ENCODE measurements at regions not wholly inside any gene's neighbourhood (a gene's known extent, or its start where the extent isn't known, plus 50 kb on each side); places are given as distances from the start of the nearest gene placed in this dataset.
"Not testable (repeated sequence)": the region's sequence is repeated elsewhere in the genome, so short reads cannot be mapped to it uniquely, and the experiment has no call there.

DNA sequence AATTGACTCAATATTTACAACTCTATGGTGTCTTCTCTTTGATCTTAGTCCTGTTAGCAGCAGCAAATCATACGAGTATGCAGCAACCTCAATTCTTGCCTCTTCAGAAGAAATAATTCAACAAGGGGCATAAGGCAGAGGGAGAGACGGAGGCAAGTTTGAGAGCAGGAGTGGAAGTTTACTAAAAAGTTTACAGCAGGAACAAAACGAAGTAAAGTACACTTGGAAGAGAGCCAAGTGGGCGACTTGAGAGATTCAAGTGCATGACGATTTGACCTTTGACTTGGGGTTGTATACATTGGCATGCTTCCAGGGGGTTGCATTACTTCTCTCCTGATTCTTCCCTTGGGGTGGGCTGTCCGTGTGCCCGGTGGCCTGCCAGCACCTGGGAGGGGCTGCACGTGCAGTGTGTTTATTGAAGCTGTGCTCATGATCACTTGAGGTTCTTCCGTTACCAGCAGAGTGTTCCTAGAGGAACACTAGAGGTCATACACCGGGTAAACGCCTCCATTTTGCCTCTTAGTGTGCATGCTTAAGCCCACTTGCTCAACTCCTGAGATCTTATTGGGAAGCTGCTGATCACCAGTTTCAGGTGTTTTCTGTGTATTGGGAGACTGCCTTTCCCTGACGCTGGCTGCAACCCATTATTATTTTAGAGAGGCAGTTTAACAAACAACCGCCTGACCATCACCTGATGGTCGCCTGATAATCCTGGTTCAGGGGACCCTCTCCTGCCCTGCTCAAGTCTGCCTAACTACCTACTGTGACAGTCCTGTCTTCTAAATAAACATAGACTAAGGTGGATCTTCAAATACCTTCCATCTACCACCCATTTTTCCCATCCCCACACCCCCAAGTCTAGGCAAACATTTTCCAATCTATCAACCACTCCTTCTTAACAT, 172.4 kb upstream of the MYLIP start:
- DNase-seq (ENCODE audit: low read depth in 2 of 2), result no peak

DNA sequence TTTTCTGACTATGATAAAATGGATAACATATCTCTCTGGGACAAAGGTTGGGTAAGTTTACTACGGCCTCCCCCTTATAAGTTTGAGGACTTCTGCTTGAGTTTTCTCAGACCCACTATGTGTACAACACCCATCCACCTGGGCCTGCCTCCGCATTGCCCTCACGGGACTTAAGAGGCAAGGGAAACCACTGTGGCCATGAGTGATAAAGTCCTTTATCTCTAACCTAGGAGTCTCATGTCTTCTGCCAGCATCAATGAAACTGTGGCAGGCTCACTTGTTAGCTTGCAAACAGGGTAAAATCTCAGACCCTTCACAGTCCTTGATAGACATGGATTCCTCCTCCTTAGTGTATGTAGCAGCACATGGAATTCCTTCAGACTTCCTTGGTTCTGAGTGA, 173.4 kb upstream of the MYLIP start:
- DNase-seq (ENCODE audit: low read depth in 2 of 2), result no peak

DNA sequence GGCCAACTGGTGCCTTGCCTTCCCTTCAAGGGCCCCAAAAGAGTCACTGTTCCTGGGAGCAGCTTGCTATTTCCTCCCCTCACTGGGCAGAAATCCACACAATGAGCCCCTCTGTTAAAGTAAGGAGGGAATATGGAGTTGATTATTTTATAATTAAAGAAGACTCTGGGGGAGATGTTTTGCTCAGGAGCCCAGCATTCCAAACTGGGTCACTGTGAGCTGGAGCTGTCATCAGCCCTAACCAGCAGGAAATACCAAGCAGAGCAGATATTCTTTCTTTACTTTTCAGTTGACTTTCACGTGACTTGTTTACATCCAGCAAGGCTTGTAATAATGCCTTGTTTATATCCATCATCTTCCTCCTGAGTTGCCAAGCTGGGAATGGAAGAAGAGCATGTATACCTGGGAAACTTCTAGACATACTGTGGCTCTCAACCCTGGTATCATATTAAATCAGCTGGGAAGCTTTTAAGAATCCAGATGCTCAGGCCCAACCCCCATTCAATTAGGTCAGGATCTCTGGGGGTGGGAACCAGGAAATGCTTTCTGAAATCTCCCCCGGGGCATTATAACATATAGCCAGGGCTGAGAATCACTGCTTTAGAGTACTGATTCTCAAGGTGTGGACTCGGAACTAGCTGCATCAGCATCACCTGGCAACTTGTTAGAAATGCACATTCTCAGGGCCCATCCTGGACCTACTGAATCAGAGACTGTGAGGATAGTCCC, 175.6 kb upstream of the MYLIP start:
- no peak for DNase-seq (ENCODE audit: low read depth in 2 of 2)

DNA sequence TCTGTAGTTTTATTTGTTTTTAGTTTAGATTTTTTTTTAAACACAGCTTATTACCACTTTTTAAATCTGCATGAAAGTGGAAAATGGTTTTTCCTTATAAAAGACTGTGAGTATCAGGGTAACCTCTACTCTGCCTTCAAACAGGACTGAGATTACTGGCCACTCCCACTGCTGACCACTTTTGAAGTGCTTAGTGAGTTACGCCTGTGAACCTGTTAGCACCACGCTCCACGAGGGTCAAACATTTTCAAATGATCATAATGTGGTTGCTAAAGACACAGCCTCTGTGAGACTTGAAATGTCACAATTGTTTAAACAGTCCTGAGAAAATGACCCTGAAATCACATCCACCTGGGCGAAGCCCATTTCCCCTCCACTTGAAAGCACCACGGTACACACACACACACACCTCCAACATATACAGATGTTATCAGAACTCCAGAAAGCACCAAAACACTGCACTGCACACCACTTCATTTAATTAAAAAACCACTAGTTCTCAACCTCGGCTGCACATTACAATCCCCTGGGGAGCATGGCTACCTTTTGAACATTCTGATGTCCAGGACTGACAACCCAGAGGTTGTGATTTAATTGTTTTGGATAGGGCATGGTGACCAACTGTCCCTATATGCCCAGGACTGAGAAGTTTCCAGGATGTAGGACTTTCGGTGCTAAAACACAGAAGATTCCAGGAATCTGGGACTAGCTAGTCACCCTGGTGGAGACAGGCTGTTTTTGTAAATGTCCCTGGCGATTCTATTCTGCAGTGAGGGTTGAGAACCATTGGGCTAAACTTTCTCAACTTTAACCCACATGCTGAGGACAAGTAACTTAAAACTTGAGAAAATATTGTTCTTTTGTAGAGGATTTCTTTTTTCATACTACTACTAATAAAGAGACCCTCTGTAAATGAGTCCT, 176.4 kb upstream of the MYLIP start:
- DNase-seq (ENCODE audit: low read depth in 2 of 2), result no peak

DNA sequence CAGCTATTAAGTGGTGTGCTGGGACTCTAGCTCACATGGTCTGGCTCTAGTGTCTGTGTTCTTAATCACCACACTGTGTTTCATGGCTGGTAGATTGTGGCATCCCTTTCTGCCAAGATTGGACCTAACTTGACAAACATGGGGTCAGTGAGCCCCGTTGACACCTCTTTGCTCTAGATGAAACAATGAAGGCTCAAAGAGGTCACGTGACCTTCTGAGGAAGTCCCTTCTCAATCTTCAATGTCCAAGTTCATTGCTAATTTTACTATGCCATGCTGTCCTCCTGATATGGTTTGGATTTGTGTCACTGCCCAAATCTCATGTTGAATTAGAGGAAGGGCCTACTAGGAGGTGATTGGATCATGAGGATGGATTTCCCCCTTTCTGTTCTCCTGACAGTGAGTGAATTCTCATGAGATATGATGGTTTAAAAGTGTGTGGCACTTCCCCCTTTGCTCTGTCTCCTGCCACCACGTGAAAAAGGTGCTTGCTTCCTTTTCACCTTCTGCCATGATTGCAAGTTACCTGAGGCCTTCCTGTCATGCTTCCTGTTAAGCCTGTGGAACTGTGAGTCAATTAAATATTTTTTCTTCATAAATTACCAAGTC, 177.8 kb upstream of the MYLIP start:
- no peak for DNase-seq (ENCODE audit: low read depth in 2 of 2)

DNA sequence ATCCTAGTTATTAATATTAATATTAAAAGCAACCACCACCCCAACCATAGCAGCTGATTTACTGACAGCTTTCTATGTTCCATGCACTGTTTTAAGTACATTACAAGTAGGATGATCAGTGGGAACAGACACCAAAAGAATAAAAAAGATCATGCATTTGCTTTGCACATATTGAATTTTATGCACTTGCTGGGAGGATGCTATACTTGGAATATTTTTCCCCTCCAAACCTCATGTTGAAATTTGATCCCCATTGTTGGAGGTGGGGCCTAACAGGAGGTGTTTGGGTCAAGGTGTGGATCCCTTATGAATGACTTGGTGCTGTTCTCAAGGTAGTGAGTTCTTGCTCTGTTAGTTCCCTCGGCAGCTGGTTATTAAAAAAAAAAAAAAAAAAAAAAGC, 178.9 kb upstream of the MYLIP start:
- DNase-seq (ENCODE audit: low read depth in 2 of 2), result no peak

DNA sequence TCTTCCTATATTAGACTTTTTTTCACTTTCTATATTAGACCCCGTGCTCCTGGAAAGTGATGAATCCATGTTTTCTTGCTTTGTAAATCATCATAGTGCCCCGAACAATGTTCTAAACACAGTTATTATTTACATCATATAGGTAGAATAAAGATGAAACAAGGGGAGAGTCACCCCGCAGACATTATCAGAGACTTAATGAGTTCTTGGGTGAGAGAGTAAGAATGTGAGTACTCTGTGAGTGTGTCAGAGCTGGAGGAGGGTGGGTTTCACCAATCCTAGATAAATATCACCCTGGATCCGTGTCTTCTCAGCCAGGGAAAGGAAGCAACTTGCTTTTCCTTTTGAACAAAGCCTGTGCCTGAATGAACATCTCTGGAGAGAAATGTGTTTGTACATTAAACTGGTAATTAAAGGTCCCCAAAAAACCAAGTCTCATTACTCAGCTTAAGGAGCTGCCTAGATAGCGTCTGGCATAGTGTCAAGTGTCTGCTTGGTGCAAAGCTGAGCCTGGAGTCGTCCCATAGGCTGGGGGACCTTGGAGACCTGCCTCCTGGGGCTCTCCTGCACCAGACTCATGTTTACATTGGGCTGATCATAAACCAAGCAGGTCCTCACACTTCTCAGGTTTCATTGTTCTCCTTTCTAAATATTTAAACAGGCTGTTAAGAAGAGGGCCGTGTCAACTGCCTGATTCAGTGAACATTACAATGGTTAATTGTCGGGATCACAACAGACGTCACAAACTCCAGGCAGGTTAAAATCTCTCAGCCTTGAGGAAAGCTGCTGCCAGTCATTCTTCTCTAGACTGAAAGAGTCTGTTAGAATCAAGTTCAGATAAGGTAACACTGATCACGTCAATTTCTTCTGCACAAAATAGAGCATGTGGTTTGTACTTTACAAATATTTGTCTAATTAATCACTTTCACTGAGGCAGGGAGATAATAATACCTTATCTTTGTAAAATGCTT, 179.7 kb upstream of the MYLIP start:
- no peak for DNase-seq (ENCODE audit: low read depth in 2 of 2)

DNA sequence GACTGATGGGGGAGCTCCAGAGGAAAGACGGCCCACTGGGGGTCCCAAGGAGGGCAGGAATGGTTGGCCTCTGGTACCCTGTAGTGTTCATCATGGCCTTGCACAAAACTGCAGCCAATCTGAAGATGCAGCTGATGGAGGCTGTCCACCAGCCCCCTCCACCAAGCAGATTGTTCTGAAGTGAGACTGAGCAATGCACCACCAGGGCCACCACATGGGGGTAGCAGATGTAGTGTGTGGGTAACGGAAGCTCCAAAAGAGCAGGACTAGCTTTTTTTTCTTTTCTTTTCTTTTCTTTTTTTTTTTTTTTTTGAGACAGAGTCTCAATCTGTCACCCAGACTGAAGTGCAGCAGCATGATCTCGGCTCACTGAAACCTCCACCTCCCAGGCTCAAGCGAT, 181.0 kb upstream of the MYLIP start:
- DNase-seq (ENCODE audit: low read depth in 2 of 2), result no peak

DNA sequence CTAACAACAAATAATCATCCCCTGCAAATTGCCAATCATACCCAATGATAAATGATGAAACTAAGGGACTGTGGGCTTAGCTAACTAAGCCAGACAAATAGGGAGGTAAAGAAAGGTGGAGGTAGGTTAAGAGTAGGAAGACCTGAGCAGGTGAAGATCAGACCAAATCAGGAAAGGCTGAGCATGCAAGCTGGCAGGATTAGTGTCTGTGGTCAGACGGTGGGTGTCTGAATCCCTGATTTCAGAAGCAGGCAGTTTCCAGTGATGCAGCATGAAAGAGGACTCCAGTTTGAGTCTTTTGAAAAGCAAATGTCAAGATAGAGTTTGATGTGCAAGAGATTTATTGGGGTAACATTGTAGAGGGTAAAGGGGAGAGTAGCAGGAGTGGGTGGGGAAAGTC, 181.4 kb upstream of the MYLIP start:
- no peak for DNase-seq (ENCODE audit: low read depth in 2 of 2)

DNA sequence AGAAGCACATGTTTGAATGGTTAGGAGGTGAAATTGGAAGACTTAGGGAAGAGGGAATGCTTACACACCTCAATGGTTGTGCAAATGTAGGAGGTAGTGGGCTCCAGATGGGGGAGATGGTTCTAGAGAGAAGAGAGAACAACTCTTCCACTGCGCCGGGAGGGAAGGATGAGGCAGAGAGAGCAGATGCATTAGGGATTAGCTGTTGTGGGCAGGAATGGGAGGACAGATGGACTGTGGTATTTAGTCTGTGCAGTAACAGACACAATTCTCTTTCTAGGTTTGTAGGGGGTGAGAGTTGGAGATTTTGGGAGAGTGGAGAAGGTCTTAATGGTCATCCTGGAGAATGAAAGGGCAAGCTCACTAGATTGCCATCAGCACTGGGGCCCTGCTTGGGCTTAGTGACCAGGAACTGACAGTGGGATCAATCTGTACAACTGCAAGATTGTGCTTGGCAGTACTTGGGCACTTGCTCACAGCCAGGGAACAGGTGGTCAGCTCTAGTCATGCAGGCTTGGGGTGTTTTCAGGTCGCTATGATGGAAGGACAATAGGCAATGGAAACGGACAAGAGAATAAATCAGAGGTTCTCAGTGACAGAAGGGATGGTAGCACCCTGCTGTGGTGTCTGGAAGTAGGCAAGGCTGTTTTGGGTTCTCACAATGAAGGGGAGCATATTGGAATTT, 182.0 kb upstream of the MYLIP start:
- DNase-seq (ENCODE audit: low read depth in 2 of 2), result no peak

DNA sequence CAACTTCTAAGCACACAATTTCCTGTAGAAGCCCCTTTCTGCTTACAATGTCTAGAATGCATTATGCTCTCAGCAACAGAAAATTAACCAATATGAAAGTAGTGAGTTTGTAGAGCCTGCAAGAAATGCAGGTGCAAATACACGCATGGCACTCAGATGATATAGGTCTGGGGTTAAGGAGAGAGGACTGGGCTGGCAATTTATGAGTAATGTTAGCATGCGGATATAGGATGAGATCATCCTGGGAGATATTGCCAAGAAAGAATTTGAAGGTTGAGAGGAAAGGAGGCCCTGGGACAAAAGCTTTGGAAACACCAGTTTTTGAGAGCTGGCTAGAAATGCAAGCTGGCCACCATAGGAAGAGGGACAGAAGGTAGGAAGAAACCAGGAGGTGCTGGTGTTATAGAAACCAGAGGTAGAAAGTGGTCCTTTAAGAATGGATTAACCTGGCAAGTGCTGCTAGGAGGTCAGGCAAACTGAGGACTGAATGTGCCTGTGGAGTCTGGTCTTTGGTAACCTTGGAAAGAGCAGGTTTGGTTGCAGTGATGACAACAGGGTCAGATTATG, 183.2 kb upstream of the MYLIP start:
- no peak for DNase-seq (ENCODE audit: low read depth in 2 of 2)

DNA sequence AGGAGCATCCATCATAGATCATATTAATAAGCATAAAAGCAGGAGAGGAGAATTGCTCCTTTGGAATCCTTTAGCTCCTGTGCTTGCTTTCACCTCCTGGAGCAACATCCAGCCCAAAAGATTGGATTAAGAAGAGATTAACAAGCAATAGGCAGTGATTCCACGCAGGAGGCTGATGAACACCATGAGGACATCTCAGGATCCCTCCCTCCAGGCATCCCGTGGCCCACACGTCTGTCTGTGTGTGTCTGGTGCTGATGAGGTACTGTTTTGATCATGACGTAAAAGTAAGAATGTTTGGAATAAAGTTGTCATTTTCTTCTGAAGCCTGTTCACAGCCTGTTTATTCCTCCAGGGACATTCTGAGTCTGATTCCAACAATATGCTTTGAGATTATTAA, 185.5 kb upstream of the MYLIP start:
- no peak for DNase-seq (ENCODE audit: low read depth in 2 of 2)

DNA sequence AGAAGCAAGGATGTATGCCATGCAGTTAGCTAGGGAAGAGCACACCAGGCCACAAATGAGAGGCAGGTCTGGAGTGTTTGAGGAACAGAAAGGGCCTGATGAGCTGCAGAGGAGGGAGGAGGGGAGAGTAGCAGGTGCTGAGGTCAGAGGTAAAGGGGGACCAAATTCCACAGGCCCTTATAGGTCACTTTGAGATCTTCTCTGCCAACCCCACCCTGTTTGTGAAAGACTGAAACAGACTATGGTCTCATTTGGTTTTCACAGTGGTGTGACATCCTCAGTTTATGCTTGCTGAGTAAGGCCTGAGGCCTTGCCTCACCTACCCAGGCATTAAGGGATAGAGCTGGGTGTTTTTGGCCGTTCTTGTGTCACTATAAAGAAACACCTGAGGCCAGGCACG, 187.7 kb upstream of the MYLIP start:
- no peak for DNase-seq (ENCODE audit: low read depth in 2 of 2)

DNA sequence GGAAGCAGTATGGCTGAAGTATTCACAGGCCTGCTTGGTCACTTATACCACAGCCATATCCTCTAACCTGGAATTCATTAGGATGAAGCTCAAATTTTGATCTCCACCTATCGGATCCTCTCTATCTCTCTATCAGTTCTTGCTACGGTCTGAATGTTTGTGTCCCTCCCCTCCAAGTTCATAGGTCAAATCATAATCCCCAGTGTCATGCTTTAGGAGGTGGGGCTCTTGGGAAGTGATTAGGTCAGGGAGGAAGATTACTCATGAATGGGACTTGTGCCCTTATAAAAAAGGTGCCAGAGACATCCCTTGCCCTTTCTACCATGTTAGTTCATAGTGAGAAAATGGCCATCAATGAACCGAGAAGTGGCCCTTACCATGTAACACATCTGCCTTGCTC, 190.8 kb upstream of the MYLIP start:
- DNase-seq (ENCODE audit: low read depth in 2 of 2), result no peak

DNA sequence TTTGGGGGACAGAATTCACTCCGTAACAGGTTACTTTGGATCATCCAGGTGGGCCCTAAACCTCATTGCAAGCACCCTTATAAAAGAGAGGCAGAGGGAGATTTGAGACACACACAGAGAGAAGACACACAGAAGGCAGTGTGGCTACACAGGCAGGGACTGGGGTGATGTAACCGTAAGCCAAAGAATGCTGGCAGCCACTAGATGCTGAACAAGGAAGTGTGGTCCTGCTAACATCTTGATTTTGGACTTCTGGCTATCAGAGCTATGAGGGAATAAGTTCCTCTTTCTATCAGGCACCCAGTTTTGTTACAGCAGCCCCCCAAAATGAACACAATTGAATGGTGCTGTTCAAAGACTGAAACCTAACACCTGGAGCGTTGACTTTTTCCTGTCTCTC, 191.3 kb upstream of the MYLIP start:
- DNase-seq (ENCODE audit: low read depth in 2 of 2), result no peak

DNA sequence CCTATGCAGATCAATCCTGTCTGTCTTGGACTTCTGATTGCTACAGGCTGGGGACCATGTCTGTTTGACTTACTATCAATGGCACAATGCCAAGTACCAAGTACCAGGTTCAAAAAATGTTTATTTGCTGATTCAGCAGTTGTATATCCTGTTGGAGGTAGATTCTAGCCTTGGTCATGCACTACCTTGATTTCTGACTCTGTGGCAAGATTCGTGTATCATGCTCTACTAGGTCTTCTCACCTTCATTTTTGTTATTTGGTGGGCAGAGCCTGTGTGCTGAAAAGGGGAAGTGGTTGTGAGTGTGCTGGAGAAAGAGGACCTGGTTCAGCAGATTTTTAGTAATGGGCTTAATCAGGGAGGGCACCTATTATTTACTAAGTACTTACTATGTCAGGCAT, 192.4 kb upstream of the MYLIP start:
- DNase-seq (ENCODE audit: low read depth in 2 of 2), result no peak

DNA sequence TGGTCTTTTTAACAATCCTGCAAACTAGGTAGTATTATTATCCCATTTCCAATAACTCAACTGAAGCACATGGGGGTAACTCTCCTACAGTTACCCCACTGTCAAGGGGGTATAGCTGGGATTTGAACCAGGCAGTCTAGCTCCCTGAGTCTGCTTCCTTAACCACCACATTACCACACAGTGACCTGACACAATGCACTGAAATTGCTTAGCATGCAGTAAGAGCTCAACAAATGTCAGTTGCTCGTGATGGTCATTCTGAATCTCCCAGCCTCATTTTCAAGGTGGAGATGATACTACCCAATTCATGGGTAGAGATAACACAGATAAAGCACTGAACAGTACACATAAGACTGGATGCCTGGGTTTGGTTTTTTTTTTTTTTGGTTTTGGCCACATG, 193.2 kb upstream of the MYLIP start:
- DNase-seq (ENCODE audit: low read depth in 2 of 2), result no peak

DNA sequence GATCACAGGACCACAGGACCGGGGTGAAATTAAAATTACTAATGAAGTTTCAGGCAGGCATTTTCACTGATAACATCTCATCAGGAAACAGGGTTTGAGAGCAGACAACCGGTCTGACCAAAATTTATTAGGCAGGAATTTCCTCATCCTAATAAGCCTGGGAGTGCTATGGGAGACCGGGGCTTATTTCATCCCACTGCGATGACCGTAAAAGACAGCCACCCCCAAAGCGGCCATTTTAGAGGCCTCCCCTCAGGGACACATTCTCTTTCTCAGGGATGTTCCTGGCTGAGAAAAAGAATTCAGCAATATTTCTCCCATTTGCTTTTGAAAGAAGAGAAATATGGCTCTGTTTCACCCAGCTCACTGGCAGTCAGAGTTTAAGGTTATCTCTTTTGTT, 197.2 kb upstream of the MYLIP start:
- not testable (repeated sequence) for DNase-seq (ENCODE audit: low read depth in 2 of 2)

DNA sequence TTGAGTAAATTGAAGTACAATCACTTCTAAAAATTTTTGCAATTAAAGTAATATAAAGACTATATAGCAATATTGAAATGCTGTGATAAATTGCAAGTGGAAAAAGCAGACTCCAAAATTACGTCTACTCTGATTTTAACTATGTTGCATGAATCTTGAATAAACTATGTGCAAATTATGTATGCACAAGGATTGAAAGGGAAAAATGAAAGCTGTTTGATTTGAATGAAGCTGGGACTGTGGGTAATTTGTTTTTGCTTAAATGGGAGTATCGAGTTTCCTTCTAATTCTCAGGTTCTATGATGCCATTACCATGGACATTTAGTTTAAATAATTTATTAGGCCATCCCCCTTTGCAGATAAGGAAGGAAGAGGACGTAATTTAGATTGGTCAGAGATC, 198.7 kb upstream of the MYLIP start:
- no peak for DNase-seq (ENCODE audit: low read depth in 2 of 2)

DNA sequence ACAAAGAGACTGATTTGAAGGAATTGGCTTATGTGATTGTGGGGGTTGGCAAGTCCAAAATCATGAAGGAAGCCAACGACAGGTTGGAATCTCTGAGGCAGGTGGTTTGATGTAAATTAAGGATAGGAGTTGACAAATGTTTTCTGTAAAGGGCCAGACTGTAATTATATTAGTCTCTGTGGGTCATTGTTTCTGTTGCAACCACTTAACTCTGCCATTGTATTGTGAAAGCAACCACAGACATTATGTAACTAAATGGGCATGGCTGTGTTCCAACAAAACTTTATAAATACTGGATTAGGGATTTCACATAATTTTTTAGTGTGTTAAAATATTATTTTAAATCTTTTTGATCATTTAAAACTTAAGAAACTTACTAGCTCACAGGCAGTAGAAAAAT, 199.2 kb upstream of the MYLIP start:
- no peak for DNase-seq (ENCODE audit: low read depth in 2 of 2)

Data from stimulated activated CD4-positive, alpha-beta T cell treated with anti-CD3 and anti-CD28 coated beads, Interleukin-4, amount 100 ng/mL, for 48 hours (primary cell).